ENCODE measurements at regions not wholly inside any gene's neighbourhood (a gene's known extent, or its start where the extent isn't known, plus 50 kb on each side); places are given as distances from the start of the nearest gene placed in this dataset.

GRCh38 chr5:31021181-31021624 lies 172.3 kb upstream of the CDH6 start:
- no peaks in the 10 kb centered on the region for H3K79me2 ChIP-seq (ENCODE audit: insufficient read depth, low read depth, low read length)
- H3K27ac ChIP-seq (ENCODE audit: low read depth, low read length, poor library complexity, severe bottlenecking) = no peak overlapping the region
- no peaks in the 10 kb centered on the region for H4K20me1 ChIP-seq (ENCODE audit: insufficient read depth, low read length)
- intact Hi-C loops (cut with micrococcal nuclease; ENCODE audit: unreplicated experiment) = no loop called here
- H3K4me3 ChIP-seq (ENCODE audit: low read depth, low read length, poor library complexity, severe bottlenecking) = no peak overlapping the region
- TF ChIP-seq EZH2phosphoT487 (IDR thresholded peaks at IDR 0.05; ENCODE audit: borderline replicate concordance, low read depth, low read length) = no peak
- TF ChIP-seq CTCF (conservative IDR thresholded peaks at IDR 0.05; ENCODE audit: low read length) = no peak
- no peaks in the 10 kb centered on the region for H3K36me3 ChIP-seq (ENCODE audit: insufficient read depth, low read length)
- H3K9me3 ChIP-seq (ENCODE audit: low read length) = no peaks in the 10 kb centered on the region
- no peaks in the 10 kb centered on the region for H3K9me2 ChIP-seq (ENCODE audit: insufficient read depth, low read length)
- DNase-seq (ENCODE audit: low spot score) = no peak
- no peak overlapping the region for H3K4me2 ChIP-seq (ENCODE audit: low read length)
- no peak overlapping the region for H2AFZ ChIP-seq (ENCODE audit: low read length)
- ChIA-PET POLR2A (no interaction called here), CTCF (ENCODE audit: unreplicated experiment) (no interaction called here)
- no peaks in the 10 kb centered on the region for H3K4me1 ChIP-seq (ENCODE audit: insufficient read depth, low read length, poor library complexity, severe bottlenecking)
- BruUV-seq (replicated peaks) = no TSS peak

GRCh38 chr5:31008231-31008630 lies 185.3 kb upstream of the CDH6 start:
- Histone ChIP-seq H3K9me2 (ENCODE audit: insufficient read depth, low read length) (no peaks in the 10 kb centered on the region), H3K36me3 (ENCODE audit: insufficient read depth, low read length) (no peaks in the 10 kb centered on the region), H3K4me3 (ENCODE audit: low read depth, low read length, poor library complexity, severe bottlenecking) (no peak overlapping the region), H4K20me1 (ENCODE audit: insufficient read depth, low read length) (no peaks in the 10 kb centered on the region), H3K4me2 (ENCODE audit: low read length) (no peak overlapping the region), H3K27ac (ENCODE audit: low read depth, low read length, poor library complexity, severe bottlenecking) (no peak overlapping the region), H3K9me3 (ENCODE audit: low read length) (no peaks in the 10 kb centered on the region), H3K79me2 (ENCODE audit: insufficient read depth, low read depth, low read length) (no peaks in the 10 kb centered on the region), H3K4me1 (ENCODE audit: insufficient read depth, low read length, poor library complexity, severe bottlenecking) (no peaks in the 10 kb centered on the region), H2AFZ (ENCODE audit: low read length) (no peak overlapping the region)
- ChIA-PET CTCF (ENCODE audit: unreplicated experiment) (no interaction called here), POLR2A (no interaction called here)
- TF ChIP-seq CTCF (conservative IDR thresholded peaks at IDR 0.05; ENCODE audit: low read length) (no peak), EZH2phosphoT487 (IDR thresholded peaks at IDR 0.05; ENCODE audit: borderline replicate concordance, low read depth, low read length) (no peak)
- DNase-seq (ENCODE audit: low spot score) = no peak
- no TSS peak for BruUV-seq (replicated peaks)
- intact Hi-C loops (cut with micrococcal nuclease; ENCODE audit: unreplicated experiment) = no loop called here

GRCh38 chr5:31007672-31008071 lies 185.8 kb upstream of the CDH6 start:
- H3K4me2 ChIP-seq (ENCODE audit: low read length) = no peak overlapping the region
- peak; percentile 28; the same call in 1 of the 2 replicates for TF ChIP-seq CTCF (conservative IDR thresholded peaks at IDR 0.05; ENCODE audit: low read length)
- TF ChIP-seq EZH2phosphoT487 (IDR thresholded peaks at IDR 0.05; ENCODE audit: borderline replicate concordance, low read depth, low read length) = no peak
- no peaks in the 10 kb centered on the region for H3K79me2 ChIP-seq (ENCODE audit: insufficient read depth, low read depth, low read length)
- no peaks in the 10 kb centered on the region for H3K9me3 ChIP-seq (ENCODE audit: low read length)
- H3K27ac ChIP-seq (ENCODE audit: low read depth, low read length, poor library complexity, severe bottlenecking) = no peak overlapping the region
- intact Hi-C loops (cut with micrococcal nuclease; ENCODE audit: unreplicated experiment) = no loop called here
- no peak overlapping the region for H3K4me3 ChIP-seq (ENCODE audit: low read depth, low read length, poor library complexity, severe bottlenecking)
- H2AFZ ChIP-seq (ENCODE audit: low read length) = no peak overlapping the region
- DNase-seq (ENCODE audit: low spot score) = no peak
- ChIA-PET CTCF (ENCODE audit: unreplicated experiment) (no interaction called here), POLR2A (no interaction called here)
- H4K20me1 ChIP-seq (ENCODE audit: insufficient read depth, low read length) = no peaks in the 10 kb centered on the region
- no peaks in the 10 kb centered on the region for H3K36me3 ChIP-seq (ENCODE audit: insufficient read depth, low read length)
- no peaks in the 10 kb centered on the region for H3K4me1 ChIP-seq (ENCODE audit: insufficient read depth, low read length, poor library complexity, severe bottlenecking)
- no peaks in the 10 kb centered on the region for H3K9me2 ChIP-seq (ENCODE audit: insufficient read depth, low read length)
- no TSS peak for BruUV-seq (replicated peaks)

Measured in OCI-LY7 (cell line).